A172 (cell line): ENCODE measurements at regions not wholly inside any gene's neighbourhood (a gene's known extent, or its start where the extent isn't known, plus 50 kb on each side); places are given as distances from the start of the nearest gene placed in this dataset.
"Not testable (repeated sequence)": the region's sequence is repeated elsewhere in the genome, so short reads cannot be mapped to it uniquely, and the experiment has no call there.

Experiments
- DNase-seq: peaks from one replicate; pipeline ENCODE4 v3.0.0-alpha.2; 2015; ENCODE audit warnings: low spot score

DNA sequence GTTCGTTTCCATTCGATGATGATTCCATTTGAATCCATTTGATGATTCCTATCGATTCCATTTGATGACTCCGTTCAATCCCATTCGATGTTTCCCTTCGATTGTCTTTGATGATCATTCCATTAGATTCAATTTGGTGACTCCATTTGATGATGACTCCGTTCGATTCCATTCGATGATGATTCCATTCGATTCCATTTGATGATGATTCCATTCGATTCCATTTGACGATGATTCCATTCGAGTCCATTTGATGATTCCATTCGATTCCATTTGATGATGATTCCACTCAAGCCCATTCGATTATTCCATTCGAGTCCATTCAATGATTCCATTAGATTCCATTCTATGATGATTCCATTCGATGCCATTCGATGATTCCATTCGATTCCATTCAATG lies 2730.6 kb downstream of the RPIA start:
- not testable (repeated sequence) for DNase-seq

DNA sequence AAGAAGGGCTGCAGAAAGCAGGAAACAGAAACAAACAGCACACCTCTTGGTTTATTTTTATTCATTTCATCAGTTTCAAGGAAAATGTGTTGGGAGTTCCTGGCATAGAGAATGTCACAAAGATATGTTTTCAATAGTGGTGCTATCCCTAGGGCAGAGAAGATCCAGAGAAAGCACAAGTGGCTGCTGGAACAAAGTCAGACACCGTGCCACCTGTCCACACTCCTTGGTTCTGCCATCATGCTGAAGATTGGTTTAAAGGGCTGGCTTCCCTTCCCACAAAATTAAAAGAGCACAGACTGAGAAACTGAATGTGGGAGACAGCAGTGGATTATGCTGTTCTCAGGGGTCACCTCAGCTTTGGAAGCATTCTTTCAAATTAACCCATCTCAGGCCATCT lies 2735.7 kb downstream of the RPIA start:
- not testable (repeated sequence) for DNase-seq

DNA sequence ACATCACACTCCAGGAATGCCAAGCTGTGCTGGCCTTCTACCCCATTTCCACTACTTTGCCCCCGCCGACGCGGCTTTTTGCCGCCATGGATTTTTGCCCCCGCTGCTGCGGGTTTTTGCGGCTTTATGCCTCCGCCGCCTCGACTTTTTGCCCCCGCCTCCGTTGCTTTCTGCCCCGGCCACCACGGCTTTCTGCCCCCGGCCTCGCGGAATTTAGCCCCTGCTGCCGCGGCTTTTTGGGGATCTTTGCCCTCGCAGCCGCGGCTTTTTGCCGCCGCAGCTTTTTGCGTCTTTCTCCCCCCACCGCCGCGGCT lies 2750.4 kb downstream of the RPIA start:
- DNase-seq, result not testable (repeated sequence)

DNA sequence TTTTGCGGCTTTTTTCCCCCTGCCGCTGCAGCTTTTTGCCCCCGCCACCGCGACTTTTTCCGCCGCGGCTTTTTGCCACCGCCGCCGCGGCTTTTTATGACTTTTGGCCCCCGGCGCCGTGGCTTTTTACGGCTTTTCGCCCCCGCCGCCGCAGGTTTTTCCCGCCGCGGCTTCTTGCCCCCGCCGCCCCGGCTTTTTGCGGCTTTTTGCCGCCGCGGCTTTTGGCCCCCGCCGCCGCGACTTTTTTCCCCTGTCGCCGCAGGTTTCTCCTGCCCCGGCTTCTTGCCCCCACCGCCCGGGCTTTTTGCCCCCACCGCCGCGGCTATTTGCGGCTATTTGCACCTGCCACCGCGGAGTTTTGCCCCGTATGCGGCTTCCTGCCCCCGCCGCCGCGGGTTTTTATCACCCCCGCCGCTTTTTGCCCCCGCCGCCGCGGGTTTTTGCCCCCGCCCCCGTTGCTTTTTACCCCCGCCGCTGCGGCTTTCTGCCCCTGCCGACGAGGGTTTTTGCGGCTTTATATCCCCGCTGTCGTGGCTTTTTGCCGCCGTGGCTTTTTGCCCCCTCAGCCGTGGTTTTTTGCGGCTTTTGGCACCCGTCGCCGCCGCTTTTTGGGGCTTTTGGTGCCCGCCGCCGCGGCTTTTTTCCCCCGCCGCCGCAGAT lies 2750.9 kb downstream of the RPIA start:
- DNase-seq, result no peak

DNA sequence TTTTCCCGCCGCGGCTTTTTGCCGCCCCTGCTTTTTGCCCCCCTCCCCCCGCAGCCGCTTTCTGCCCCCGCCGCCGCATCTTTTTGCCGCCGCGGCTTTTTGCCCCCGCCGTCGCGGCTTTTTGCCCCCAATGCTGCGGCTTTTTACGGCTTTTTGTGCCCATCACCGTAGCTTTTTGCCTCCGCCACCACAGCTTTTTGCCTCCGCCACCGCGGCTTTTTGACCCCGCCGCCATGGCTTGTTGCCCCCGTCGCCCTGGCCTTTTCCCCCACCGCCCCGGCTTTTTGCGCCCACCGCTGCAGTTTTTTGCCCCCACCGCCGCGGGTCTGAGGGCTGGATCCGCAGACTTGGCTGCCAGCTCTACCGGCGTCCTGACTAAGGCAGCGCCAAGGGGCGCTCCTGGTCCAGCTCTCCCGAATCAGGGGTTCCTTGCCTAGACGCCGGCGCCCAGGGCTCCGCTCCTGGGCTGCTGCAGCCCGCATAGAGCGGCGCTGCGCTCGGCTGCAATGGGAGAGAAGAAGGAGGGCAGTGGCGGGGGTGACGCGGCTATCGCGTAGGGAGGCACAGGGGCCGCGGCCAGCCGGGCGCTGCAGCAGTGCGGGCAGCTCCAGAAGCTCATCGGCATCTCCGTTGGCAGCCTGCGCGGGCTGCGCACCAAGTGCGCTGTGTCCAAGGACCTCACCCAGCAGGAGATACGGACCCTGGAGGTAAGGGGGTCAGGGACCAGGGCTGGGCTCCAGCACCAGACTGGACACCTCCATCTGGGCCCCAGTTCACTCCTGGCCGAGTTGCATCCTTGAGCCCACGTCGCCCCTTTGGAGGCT lies 2751.6 kb downstream of the RPIA start:
- not testable (repeated sequence) for DNase-seq

DNA sequence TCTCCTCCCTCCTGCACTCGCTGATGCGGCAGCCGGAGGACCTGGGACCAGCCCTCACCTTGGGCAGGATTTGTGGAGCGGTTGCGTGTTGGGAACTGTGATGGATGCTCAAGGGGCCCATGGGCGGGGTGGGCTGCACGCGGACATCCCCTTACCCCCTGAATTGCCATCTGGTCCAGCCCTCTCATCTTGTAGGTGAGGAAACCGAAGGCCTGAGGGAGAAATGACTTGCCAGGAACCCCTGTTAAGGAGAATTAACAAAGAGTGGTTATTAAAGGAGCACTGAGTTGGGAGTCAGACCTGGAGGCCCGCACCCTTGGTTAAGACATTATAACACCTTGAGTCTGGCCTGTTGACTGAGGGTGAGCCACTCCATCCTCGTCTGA lies 2752.2 kb downstream of the RPIA start:
- DNase-seq, result not testable (repeated sequence)

DNA sequence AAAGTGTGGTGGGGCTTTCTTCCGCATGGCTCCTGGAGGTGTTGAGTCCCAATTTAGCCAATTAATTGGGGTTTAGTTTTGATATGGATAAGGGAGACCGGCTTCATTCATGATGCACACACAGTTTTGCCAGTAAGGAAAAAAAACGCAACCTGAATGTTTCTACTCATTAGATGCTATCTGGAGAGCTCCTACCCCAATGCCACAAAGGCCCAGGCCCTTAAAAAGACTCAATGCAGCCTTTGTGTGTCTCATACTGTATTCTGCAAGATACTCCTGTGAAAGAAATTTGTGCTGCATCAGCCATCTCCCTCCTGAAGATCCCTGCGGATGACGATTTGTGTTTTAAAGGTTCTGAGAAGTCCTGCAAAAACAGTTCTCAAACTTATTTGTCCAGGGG lies 2754.2 kb downstream of the RPIA start:
- DNase-seq, result not testable (repeated sequence)

DNA sequence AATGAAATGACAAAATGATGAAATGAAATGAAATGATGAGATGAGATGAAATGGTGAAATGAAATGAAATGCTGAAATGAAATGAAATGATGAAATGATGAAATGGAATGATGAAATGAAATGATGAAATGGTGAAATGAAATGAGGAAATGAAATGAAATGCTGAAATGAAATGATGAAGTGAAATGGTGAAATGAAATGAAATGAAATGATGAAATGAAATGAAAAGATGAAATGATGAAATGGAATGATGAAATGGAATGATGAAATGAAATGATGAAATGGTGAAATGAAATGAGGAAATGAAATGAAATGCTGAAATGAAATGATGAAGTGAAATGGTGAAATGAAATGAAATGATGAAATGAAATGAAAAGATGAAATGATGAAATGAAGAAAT lies 2755.0 kb downstream of the RPIA start:
- not testable (repeated sequence) for DNase-seq

DNA sequence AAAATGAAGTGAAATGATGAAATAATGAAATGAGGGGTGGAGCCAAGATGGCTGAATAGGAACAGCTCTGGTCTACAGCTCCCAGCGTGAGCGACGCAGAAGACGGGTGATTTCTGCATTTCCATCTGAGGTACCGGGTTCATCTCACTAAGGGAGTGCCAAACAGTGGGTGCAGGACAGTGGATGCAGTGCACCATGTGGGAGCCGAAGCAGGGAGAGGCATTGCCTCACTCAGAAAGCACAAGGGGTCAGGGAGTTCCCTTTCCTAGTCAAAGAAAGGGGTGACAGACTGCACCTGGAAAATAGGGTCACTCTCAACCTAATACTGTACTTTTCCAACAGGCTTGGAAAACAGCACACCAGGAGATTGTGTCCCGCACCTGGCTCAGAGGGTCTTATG lies 2755.4 kb downstream of the RPIA start:
- not testable (repeated sequence) for DNase-seq

DNA sequence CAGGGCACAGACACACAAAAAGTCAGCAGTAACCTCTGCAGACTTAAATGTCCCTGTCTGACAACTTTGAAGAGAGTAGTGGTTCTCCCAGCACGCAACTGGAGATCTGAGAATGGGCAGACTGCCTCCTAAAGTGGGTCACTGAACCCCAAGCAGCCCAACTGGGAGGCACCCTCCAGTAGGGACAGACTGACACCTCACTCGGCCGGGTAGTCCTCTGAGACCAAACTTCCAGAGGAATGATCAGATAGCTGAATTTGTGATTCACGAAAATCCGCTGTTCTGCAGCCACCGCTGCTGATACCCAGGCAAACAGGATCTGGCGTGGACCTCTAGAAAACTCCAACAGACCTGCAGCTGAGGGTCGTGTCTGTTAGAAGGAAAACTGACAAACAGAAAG lies 2756.0 kb downstream of the RPIA start:
- not testable (repeated sequence) for DNase-seq

DNA sequence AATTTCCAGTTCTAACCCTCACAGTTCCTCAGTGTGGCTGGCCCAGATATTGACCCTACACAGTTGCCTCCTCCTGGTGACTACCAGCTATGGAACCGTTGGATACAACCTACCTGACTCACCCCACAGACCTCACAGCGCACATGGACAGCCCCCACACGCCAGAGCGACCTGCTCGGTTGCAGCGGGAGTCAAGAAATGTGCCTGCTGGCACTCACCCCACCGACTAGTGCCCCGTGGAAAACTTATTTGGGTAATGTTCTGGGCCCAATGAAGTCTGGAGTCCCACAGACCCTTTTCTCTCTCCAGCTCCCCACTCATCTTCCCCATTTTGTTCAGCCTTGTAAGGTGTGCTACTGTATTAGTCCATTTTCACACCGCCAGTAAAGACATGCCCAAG lies 2770.8 kb downstream of the RPIA start:
- DNase-seq, result not testable (repeated sequence)

DNA sequence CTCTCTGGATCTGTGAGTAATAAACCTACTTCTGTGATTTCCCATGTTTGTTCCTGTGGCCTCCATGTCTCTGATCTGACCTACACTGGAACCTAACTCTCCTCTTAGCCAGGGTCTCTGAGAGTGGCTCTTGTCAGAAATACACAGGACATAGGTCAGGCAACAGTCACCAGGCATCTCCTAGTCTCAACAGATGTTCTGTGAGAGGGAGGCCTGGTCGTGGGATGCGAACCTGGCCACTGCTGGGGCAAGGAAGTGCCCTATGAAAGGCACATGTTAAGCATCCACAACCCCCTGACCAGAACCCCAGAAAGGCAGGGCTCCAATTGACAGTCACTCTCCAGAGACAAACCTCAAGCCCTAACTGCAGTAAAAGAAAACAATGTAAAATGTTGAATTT lies 2771.5 kb downstream of the RPIA start:
- DNase-seq, result not testable (repeated sequence)

DNA sequence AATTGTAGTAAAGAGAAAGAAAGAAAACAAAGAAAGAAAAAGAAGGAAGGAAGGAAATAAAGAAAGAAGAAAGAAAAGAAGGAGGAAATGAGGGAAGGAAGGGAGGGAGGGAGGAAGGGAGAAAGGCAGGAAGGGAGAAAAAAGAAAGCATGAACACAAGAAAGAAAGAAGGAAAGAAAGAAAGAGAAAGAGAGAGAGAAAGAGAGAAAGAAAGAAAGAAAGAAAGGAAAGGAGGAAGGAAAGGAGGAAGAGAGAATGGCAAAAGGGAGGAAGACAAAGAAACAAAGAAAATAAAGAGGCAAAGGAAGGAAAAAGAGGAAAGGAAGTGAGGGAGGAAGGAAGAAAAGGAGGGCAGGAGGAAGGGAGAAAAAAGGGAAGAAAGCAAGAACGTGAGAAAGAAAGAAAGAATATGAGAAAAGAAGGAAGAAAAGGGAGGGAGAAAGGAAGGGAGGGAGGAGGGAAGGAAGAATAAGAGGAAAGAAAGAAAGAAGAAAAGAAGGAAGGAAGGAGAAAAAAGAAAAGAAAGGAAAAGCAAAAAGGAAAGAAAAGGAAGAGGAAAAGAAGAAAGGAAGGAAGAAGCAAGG lies 2775.4 kb downstream of the RPIA start:
- DNase-seq, result not testable (repeated sequence)

DNA sequence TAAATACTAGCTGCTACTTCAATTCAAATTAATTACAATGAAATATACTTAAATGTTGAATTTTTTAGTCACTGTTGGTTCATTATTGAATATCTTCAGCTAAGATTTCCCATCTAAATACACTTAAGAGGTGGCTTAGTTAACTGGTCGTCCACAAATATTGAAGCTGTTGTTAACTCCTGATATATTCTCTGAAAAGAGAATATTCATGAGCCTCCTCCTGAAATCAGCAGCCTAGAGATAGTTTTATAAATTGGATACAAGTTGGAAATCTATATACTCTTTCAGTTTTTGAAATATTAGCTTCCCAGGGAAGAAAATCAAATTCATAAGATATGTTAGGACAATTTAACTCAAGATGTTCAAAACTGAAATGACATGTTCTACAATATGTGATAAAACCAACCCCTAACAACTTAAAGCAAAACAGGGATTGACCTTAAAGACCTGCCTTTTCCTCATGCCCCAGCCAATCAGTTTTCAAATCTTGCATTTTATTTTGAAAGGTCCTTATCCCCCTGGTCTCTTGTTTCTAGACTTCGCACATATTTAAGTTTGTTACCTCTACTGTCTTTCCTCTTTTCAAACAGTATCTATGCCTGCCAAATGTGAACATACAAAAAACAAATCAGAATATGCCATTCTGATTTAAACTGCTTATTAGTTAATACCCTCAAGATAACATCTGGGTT lies 2784.9 kb downstream of the RPIA start:
- not testable (repeated sequence) for DNase-seq

DNA sequence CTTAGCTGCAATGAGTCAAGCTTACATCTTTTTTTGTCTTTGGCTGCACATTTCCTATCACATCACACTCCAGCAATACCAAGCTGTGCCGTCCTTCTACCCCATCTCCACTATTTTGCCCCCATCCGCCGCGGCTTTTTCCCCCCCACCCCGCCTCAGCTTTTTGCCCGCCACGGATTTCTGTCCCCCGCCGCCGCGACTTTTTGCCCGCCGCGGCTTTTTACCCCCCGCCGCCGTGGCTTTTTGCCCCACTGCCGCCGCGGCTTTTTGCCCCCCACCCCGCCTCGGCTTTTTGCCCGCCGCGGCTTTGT lies 2785.4 kb downstream of the RPIA start:
- DNase-seq, result not testable (repeated sequence)

DNA sequence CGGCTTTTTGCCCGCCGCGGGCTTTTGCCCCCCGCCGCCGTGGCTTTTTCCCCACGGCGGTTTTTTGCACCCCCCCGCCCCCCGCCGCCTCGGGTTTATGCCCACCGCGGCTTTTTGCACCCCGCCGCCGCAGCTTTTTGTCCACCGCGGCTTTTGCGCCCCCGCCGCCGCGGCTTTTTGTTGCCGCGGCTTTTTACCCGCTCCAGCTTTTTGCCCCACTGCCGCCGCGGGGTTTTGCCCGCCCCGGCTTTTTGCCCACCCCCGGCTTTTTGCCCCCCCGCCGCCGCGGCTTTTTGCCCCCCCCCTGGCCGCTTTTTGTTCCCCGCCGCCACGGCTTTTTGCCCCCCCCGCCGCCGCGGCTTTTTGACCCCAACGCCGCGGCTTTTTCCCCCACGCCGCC lies 2785.8 kb downstream of the RPIA start:
- DNase-seq, result not testable (repeated sequence)

DNA sequence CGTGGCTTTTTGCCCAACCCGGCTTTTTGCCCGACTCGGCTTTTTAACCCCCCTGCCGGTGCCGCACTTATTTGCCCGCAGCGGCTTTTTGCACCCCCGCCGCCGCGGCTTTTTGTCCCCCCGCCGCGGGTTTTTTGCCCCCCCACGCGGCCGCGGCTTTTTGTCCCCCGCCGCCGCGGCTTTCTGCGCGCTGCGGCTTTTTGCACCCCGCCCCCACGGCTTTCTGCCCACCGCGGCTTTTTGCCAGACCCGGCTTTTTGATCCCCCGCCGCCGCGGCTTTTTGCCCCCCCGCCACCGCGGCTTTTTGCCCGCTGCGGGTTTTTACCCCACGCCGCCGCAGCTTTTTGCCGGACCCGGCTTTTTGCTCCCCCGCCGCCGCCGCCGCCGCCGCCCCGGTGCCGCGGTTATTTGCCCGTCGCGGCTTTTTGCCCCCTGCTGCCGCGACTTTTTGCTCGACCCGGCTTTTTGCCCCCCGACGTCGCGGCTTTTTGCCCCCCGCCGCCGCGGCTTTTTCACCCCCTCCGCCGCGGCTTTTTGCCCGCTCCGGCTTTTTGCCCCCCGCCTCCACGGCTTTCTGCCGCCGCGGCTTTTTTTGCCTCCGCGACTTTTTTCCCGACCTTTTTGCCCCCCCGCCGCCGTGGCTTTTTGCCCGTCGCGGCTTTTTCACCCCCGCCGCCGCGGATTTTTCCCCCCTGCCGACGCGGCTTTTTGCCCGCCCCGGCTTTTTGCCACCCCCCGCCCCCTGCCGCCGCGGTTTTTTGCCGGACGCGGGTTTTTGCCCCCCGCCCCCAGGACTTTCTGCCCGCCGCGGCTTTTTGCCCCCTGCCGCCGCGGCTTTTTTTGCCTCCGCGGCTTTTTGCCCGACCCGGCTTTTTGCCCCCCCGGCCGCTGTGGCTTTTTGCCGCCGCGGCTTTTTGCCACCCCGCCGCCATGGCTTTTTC lies 2786.5 kb downstream of the RPIA start:
- DNase-seq, result no peak

DNA sequence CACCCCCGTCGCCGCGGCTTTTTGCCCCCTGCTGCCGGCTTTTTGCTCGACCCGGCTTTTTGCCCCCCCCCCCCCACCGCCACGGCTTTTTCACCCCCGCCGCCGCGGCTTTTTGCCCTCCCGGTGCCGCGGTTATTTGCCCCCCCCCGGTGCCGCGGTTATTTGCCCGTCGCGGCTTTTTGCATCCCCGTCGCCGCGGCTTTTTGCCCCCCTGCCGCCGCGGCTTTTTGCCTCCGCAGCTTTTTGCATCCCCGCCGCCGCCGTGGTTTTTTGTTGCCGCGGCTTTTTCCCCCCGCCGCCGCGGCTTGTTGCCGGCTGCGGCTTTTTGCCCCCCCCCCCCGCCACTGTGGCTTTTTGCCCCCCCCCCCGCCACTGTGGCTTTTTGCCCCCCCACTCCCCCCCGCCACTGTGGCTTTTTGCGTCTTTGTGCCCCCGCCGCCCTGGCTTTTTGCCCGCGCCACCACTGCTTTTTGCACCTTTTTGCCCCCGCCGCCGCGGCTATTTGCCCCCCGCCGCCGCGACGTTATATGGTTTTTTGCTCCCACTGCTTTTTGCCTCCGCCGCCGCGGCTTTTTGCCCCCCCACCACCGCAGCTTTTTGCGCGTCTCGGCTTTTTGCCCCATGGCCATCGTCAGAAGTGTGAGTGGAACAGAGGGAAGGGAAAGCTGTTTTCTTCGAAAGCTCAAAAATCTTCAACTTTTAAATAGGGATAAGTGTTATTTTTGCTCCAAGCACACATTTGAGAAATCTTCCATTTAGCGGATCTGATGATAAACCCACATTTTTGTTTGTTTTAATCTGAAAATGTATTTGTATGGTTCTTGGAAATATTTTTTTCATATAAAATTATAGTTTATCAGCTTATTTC lies 2787.6 kb downstream of the RPIA start:
- DNase-seq, result not testable (repeated sequence)

DNA sequence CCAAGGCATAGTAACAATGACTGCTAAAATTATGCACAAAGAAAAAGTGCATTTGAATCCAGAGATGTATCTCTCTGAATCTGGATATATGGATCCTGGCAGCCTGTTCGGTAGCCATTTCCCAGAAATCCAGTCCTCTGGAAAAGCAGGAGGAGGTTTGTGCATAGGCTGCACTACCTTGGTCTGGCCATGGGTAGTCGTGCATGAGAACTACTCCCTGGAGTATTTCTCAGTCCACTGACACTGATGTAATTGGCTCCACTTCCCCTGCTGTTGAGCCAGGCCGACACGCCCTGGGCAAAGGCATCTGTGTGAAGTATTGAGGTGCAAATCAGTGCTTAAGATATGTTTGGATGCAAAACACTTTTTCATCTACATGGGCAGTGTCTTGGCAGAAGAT lies 2793.8 kb downstream of the RPIA start:
- not testable (repeated sequence) for DNase-seq
